OCI-LY7 (cell line): ENCODE measurements at regions not wholly inside any gene's neighbourhood (a gene's known extent, or its start where the extent isn't known, plus 50 kb on each side); places are given as distances from the start of the nearest gene placed in this dataset.

Experiments used
- BruUV-seq: library from RNA; stranded (reverse); fragments of 400-500 nt; replicated peaks from 2 replicates; lab custom pipeline; 2021; lab: Mats Ljungman, UMichigan
- CTCF ChIA-PET: fragments of 300-600 bp; sonication (Branson Sonifier 250); formaldehyde crosslinking; loops from one replicate; lab custom pipeline; 2022; ENCODE audit warnings: antibody characterized with exemption; ENCODE audit not compliant: unreplicated experiment; lab: Charles Lee
- POLR2A ChIA-PET: fragments of 300-600 bp; sonication (Branson Sonifier 250); formaldehyde crosslinking; loops from one replicate; lab custom pipeline; 2022; ENCODE audit warnings: antibody characterized with exemption; lab: Charles Lee
- DNase-seq: peaks from one replicate; pipeline ENCODE4 v3.0.0-alpha.2; 2015; ENCODE audit warnings: low spot score
- H2AFZ ChIP-seq: fragments of 200-600 bp; sonication (generic), shearing (Covaris generic); 2 replicates; pipeline ENCODE4 v1.6.1; 2014; ENCODE audit warnings: mild to moderate bottlenecking, antibody characterized with exemption, low read length, moderate library complexity
- H3K27ac ChIP-seq: fragments of 200-600 bp; sonication (generic); 2 replicates; pipeline ENCODE4 v1.5.1; 2014; ENCODE audit warnings: mixed run types, low read depth, mild to moderate bottlenecking, moderate library complexity, low read length, inconsistent platforms; ENCODE audit not compliant: poor library complexity, severe bottlenecking
- H3K36me3 ChIP-seq: fragments of 200-600 bp; sonication (generic); 2 replicates; pipeline ENCODE4 v1.6.1; 2014; ENCODE audit warnings: mild to moderate bottlenecking, antibody characterized with exemption, low read length, moderate library complexity, mixed read lengths; ENCODE audit not compliant: insufficient read depth
- H3K4me1 ChIP-seq: fragments of 200-600 bp; sonication (generic); 2 replicates; pipeline ENCODE4 v1.5.1; 2014; ENCODE audit warnings: mild to moderate bottlenecking, low read length; ENCODE audit not compliant: insufficient read depth, poor library complexity, severe bottlenecking
- H3K4me2 ChIP-seq: fragments of 200-600 bp; sonication (generic); 2 replicates; pipeline ENCODE4 v1.6.1; 2014; ENCODE audit warnings: mild to moderate bottlenecking, low read length
- H3K4me3 ChIP-seq: fragments of 200-600 bp; sonication (generic); 2 replicates; pipeline ENCODE4 v1.5.1; 2014; ENCODE audit warnings: mild to moderate bottlenecking, low read depth, low read length; ENCODE audit not compliant: poor library complexity, severe bottlenecking
- H3K79me2 ChIP-seq: fragments of 200-600 bp; sonication (generic); 2 replicates; pipeline ENCODE4 v1.6.1; 2016; ENCODE audit warnings: low read depth, mild to moderate bottlenecking, low read length, moderate library complexity, mixed read lengths; ENCODE audit not compliant: insufficient read depth
- H3K9me2 ChIP-seq: fragments of 200-600 bp; sonication (generic); 2 replicates; pipeline ENCODE4 v1.6.1; 2016; ENCODE audit warnings: mild to moderate bottlenecking, low read length, mixed read lengths; ENCODE audit not compliant: insufficient read depth
- H3K9me3 ChIP-seq: fragments of 200-600 bp; sonication (generic); 2 replicates; pipeline ENCODE4 v1.6.1; 2014; ENCODE audit warnings: mild to moderate bottlenecking, mixed run types, low read length, mixed read lengths
- H4K20me1 ChIP-seq: fragments of 200-600 bp; sonication (generic); 2 replicates; pipeline ENCODE4 v1.6.1; 2014; ENCODE audit warnings: mild to moderate bottlenecking, antibody characterized with exemption, low read length, moderate library complexity, mixed read lengths; ENCODE audit not compliant: insufficient read depth
- EZH2phosphoT487 ChIP-seq: fragments of 200-600 bp; sonication (generic); IDR thresholded peaks from 2 replicates; pipeline ENCODE4 v1.6.1; 2018; ENCODE audit warnings: low read depth, borderline replicate concordance, mild to moderate bottlenecking, mixed run types, antibody characterized with exemption, low read length, moderate library complexity, mixed read lengths
- intact Hi-C: fragments of 100-400 bp; cut with micrococcal nuclease; formaldehyde crosslinking; loops from one replicate; pipeline ENCODE4 v1.10.0; 2022; ENCODE audit not compliant: unreplicated experiment
- TF ChIP-seq, protein P1 (sequence below): fragments of 200-600 bp; sonication (generic); conservative IDR thresholded peaks from 2 replicates; pipeline ENCODE4 v1.5.1; 2014; ENCODE audit warnings: mild to moderate bottlenecking, antibody characterized with exemption, low read length, moderate library complexity, mixed read lengths

DNA sequence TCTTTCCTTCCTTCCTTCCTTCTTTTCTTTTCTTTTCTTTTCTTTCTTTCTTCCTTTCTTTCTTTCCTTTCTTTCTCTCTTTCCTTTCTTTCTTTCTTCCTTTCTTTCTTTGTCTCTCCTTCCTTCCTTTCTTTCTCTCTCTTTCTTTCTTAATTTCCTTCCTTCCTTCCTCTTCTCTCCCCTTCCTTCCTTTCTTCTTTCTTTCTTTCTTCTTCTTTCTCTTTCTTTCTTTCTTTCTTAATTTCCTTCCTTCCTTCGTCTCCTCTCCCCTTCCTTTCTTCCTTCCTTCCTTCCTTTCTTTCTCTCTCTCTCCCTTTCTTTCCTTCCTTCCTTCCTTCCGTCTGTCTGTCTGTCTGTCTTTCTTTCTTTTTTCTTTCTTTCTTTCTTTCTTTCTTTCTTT lies 1446.5 kb upstream of the GOT2 start:
- no peak for TF ChIP-seq EZH2phosphoT487
- TF ChIP-seq, protein P1, sequence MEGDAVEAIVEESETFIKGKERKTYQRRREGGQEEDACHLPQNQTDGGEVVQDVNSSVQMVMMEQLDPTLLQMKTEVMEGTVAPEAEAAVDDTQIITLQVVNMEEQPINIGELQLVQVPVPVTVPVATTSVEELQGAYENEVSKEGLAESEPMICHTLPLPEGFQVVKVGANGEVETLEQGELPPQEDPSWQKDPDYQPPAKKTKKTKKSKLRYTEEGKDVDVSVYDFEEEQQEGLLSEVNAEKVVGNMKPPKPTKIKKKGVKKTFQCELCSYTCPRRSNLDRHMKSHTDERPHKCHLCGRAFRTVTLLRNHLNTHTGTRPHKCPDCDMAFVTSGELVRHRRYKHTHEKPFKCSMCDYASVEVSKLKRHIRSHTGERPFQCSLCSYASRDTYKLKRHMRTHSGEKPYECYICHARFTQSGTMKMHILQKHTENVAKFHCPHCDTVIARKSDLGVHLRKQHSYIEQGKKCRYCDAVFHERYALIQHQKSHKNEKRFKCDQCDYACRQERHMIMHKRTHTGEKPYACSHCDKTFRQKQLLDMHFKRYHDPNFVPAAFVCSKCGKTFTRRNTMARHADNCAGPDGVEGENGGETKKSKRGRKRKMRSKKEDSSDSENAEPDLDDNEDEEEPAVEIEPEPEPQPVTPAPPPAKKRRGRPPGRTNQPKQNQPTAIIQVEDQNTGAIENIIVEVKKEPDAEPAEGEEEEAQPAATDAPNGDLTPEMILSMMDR: no peak
- Histone ChIP-seq H3K4me2 (no peak overlapping the region), H3K9me2 (no peaks in the 10 kb centered on the region), H3K4me1 (no peaks in the 10 kb centered on the region), H3K4me3 (no peak overlapping the region), H3K27ac (no peak overlapping the region), H3K36me3 (no peaks in the 10 kb centered on the region), H3K79me2 (no peaks in the 10 kb centered on the region), H4K20me1 (no peaks in the 10 kb centered on the region), H3K9me3 (no peaks in the 10 kb centered on the region), H2AFZ (no peak overlapping the region)
- BruUV-seq: no TSS peak
- intact Hi-C loops: no loop called here
- CTCF ChIA-PET: no interaction called here
- DNase-seq: no peak
- POLR2A ChIA-PET: interaction anchor here (0.6 to 0.7 kb wide), 2 partner anchors 10 to 638 kb away, joined by 3 read pairs; no protein-coding TSS in a partner anchor

DNA sequence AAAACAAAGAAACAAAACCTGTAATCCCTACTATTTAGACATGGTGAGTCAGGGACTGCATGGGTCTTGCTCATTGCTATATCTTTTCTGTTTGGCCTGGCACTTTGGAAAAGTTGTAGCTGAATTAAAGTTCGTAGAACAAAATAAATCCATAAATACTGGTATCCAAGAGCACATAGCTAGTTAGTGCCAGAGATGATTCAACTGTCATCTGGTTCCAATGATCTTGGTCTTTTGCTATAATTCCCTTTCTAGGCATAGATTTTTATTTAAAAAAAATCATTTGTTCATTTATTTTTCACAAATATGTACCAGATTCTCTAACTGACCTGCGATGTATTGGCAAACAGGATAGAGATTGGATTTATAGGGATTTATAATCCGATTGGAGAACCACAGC lies 1436.1 kb upstream of the GOT2 start:
- intact Hi-C loops: no loop called here
- no peaks in the 10 kb centered on the region for H3K79me2 ChIP-seq
- no peaks in the 10 kb centered on the region for H3K4me1 ChIP-seq
- no peaks in the 10 kb centered on the region for H3K36me3 ChIP-seq
- POLR2A ChIA-PET: interaction anchor here (0.5 to 1.6 kb wide), 3 partner anchors 10 to 25 kb away, joined by 3 to 4 read pairs (median 3); no protein-coding TSS in a partner anchor
- DNase-seq: no peak
- no peaks in the 10 kb centered on the region for H4K20me1 ChIP-seq
- no peak overlapping the region for H3K4me3 ChIP-seq
- CTCF ChIA-PET: no interaction called here
- TF ChIP-seq, protein P1: no peak
- TF ChIP-seq EZH2phosphoT487: no peak
- H2AFZ ChIP-seq: no peak overlapping the region
- BruUV-seq: no TSS peak
- no peak overlapping the region for H3K27ac ChIP-seq
- H3K9me3 ChIP-seq: no peaks in the 10 kb centered on the region
- H3K9me2 ChIP-seq: no peaks in the 10 kb centered on the region
- H3K4me2 ChIP-seq: no peak overlapping the region

DNA sequence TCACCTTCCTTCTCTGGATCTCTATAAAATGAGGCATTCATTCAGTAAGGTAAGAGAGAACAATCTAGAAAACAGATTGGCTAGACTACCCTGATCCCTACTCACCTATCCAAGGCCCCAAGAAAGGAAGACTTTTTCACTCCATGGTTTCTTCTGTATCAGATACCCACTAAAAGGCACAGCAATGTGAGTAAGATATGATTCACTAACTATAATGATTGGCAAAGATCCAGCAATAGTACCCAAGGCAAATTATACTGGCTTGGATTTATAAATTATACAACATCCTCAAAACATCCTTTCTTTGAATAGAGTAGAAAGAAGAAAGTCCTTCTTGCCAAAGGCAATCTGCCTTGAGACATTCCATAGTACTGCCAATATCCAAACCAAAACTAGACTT lies 1432.0 kb upstream of the GOT2 start:
- Histone ChIP-seq H3K27ac (no peak overlapping the region), H3K4me2 (no peak overlapping the region), H3K36me3 (no peaks in the 10 kb centered on the region), H3K9me3 (no peaks in the 10 kb centered on the region), H3K9me2 (no peaks in the 10 kb centered on the region), H3K79me2 (no peaks in the 10 kb centered on the region), H4K20me1 (no peaks in the 10 kb centered on the region), H2AFZ (no peak overlapping the region), H3K4me1 (no peaks in the 10 kb centered on the region), H3K4me3 (no peak overlapping the region)
- no peak for DNase-seq
- CTCF ChIA-PET: no interaction called here
- BruUV-seq: no TSS peak
- TF ChIP-seq EZH2phosphoT487: no peak
- TF ChIP-seq, protein P1: no peak
- POLR2A ChIA-PET: no interaction called here
- intact Hi-C loops: no loop called here
